Activated CD4-positive, alpha-beta T cell treated with anti-CD3 and anti-CD28 coated beads for 24 hours (primary cell): ENCODE measurements at regions not wholly inside any gene's neighbourhood (a gene's known extent, or its start where the extent isn't known, plus 50 kb on each side); places are given as distances from the start of the nearest gene placed in this dataset.
A peak's percentile ranks its signal among the peaks of the same experiment; 100 is the strongest.

ENCODE experiments used
- DNase-seq, 2 donors: peaks; one replicate each; pipeline ENCODE4 v3.0.0-alpha.2; 2020; ENCODE audit warnings: low read depth in 2 of 2

DNA sequence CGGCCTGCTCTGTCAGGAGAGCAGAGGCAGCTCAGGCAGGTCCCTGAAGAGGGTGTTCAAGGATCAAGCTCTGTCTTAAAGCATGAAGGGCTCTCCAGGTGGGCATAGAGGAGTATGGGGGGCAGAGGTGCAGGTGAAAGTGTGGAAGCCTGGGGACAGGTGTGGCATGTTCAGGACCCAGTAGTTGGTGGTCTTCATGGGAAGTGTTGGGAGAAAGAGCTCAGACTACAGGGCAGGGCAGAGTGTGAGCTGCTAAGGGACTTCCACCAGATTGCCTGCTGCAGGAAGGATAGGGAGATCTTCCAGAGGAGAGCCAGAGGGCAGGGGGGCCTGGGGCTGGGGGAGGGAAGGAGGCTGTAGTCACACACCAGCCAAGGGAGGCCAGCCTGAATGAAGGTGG, 156.5 kb upstream of the GDF10 start:
- no peak for DNase-seq

DNA sequence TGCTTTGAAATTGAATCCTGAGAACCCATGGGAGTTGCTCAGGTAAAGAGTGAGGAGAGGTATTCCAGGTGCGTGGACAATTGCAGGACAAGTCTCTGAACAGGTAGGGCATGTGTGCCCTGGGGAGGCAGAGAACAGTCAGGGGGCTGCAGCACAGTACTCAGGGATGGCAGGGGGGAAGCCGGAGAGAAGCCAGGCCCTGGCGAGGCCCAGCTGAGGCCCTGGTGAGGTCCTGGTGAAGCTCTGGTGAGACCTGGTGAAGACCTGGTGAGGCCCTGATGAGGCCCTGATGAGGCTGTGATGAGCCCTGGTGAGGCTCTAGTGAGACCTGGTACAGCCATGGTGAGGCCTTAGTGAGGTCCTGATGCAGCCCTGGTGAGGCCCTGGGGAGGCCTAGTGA, 155.5 kb upstream of the GDF10 start:
- no peak for DNase-seq

DNA sequence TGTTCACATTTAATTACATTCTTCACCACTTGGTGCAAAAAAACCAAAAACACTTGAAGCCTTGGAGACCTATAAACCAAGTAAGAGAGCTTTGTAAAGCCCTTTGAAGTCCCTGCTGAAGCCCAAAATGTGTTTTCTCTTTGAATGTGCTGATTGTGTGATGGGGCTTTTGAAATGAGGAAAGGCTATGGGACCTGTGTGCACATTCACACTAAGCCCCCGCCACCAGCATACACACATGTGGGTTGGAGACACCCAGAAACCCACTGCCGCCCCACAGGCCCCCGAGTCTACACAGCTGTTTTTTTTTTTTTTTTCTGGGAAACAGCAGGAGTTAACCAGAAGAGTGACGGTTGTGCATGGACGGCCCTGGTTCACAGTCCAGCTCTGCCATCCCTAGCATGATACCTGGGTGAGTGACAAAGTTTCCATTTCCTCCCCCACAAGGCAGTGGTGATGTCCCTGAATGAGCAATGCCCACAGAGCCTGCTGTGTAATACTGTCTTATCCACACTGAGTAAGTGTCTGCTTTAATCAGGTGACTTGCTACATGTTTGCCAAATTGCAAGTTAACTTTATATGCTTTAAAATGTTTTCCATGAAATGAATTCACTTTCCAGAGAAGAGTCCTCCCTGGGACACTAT, 154.6 kb upstream of the GDF10 start:
- no peak for DNase-seq

DNA sequence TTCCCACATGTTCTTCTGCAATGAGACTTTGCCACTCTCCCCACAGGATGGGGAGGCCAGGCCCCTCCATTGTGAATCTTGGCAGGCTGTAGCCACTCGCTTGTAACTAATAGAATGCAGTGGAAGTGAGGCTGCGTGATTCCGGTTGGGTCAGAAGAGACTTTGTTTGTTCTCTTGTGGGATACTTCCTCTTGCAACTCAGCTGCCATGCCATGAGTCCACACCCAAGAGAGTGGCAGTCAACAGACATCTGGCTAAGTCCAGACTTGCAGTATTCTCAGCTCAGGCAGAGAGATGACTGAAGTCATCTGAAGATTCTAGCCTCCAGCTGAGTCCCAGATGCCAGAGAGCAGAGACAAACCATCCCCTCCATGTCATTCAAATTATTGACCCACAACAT, 153.4 kb upstream of the GDF10 start:
- DNase-seq, result no peak

DNA sequence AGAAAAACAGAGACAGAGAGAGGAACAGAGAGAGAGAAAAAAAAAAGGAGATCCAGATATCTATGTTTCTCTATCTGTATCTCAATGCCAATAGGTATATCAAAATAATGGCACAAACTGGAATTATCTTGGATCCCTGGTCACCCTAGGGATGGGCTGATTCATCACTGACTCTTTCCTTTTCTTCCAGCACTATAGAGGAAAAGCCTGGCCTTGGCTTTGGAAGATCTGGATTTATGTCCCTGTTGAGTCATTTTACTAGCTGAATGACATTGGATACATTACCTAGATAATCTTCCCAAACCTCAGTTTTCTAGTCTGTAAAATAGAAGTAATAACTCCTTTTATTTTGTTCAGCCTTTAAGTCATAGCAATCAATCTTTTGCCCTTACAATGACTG, 152.8 kb upstream of the GDF10 start:
- no peak for DNase-seq

DNA sequence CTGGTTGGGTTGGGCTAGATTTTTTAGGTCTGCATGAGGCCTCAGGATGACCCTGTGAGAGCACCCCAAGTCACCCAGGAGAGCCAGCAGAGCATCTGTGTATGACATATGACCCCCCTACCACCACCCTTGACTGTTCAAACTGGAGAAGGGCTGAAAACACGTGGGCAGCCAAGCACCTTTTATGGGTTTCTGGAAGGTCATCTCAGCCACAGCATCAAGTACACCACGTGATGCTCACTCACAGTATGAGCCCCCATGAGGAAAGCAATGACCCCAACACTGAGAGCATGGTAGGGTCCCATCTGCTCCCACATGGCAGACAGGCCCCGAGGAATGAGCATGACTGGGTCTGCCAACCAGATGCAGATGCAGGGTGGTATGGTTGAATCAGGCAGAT, 149.4 kb upstream of the GDF10 start:
- no peak for DNase-seq

- DNase-seq, result no peak
Measured at GRCh38 chr10:47151920-47152319, 148.1 kb upstream of the GDF10 start.

DNA sequence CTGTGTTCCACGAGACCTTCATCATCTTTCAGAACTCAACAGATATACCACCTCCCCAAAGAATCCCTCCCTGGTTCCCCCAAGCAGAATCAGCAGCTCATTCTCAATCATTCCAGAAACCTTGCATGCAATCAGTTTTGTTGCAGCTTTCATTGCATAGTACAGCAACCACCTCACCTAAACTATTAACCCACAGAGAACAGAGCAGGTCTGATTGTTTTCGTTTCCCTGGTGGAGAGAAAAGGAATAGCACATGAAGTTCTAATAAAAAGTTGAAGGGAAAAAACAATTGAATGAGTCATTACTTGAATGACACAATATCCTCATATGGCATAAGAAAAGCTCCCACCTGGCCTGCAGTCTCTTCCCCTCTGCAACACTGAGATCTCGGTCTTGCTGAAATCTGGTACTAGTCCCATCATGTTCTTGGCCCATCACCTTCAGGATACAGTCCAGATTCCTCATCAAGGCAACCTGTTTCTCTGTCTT, 147.1 kb upstream of the GDF10 start:
- no peak for DNase-seq

- no peak for DNase-seq
Measured at GRCh38 chr10:47154762-47155161, 145.2 kb upstream of the GDF10 start.

DNA sequence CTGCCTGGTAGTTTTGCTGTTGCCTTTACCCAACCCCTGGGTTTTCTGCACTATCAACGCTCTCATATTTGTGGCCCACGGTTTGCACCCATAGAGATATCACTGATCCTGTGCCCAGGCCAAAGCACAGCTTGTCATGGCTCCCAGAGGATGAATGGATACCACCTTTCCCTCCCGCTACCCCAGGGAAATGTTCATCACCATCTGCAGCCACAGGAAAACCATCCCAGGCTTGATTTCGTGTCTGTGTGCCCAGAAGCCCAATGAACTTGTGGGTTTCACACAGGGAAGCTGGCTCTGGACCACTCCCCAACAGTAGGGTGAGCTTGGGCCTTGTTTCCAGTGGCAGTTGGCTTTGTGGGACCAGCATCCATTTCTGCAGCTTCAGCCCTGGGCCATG, 143.1 kb upstream of the GDF10 start:
- DNase-seq, result no peak

DNA sequence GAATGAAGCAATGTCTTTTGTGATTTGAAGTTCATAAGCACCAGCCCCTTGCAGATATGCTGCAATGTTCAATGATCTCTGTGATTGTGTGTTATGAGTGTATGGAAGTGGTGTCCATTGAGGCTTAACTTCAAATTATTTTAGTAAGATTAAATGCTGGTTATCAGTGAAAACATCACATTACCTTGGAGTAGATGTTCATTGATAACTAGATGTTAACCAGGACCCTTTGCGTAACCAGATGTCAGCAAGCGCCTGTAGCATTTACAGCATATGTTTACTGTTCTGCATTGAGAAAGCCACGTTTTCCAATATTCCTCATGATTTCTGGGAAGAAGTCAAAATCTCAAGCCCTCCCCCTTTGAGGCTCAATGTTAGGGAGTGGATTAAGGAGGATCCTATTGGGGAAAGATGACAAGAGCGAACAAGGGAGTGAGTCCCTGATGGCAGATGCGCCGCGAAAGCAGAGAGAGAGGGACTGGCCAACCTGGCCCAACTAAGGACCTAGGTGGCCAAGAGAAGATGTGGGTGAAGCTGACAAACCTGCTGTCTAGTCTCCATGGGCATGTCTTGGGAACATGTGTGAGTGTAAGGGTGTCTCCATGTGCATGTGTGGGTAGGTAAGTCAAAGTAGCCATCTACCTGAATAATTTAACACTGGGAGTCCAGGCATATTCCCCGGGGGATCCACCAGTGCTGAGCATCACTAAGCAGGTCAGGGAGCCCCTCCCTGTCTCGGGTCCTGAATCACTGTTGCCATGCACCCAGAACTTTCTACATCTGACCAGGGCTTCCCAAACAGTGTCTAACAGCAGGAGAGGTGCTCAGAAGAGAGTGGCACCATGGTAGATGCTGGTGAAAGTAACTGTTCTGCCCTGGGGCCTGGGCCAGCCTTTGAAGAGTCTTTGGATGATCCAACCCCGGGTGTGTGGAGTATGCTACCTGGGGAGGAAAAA, 141.6 kb upstream of the GDF10 start:
- no peak for DNase-seq

DNA sequence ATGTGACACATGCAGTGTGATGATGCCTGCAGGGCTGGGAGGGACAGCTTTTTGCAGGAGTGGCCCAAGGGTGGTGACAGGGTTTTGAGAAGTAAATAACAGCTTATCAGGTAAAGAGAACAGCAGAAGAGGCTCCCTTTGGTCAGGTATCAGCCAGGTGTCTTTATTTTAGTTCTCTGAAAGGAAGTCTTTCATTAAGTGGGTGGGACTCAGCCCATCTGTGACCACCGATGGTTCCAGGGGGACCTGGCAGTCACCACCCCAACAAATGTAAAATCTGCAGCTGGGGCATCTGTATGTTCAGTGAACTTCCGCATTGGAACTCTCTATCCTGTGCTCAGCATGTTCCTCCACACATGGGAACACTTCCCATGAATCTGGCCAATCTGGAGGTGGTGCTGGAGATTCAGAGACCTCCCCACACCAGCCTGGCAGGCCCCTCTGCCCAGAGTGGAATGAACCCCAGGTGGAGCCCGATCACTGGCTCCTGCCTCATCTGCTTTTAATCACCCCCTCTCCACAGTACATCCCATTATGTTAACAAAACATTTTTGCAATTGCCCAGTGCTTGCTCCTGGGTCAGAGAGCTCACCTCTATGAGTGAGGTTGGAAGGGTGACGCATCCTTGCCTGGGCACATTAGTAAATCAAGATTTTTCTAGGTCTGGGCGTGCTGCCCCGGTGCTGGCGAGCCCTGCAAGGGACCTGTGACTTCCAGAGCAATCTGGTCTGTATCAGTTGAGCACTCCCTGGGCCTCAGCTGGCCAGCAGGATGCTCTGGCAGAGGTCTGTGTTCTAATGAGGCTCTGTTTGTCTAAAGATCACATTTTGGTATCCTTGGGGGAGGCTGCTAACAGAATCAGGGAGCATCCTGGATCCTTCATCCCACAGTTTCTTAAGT, 140.4 kb upstream of the GDF10 start:
- no peak for DNase-seq

DNA sequence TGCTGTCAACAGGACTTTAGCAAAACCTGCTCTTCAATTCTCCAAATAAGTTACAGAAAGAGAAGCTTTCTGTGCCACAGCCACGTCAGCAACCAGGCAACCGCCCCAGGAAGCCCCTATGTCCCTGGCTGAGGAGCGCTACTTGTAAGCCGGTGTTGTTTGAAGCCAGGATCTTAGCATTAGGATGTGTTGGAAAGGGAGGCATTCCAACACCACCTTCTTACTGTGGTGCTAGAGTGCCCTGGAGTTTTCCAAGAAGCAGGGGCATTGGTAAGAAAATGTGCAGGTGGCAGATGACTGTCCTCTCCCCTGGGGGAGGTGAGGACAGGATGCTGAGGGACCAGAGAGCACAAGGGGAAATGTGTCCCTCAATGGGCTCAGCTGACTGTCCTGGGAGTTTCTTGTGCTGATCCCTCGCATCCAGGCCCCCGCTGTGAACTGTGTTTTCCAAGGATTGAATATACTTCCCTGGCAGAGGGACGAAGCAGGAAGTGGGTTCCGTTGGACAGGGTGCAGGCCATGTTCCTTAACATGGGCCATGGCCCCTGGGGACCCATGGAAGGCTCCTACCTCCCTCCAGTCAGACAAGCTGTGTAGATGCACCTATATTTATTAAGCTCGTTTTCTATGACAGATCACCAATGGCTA, 139.6 kb upstream of the GDF10 start:
- DNase-seq, result no peak

DNA sequence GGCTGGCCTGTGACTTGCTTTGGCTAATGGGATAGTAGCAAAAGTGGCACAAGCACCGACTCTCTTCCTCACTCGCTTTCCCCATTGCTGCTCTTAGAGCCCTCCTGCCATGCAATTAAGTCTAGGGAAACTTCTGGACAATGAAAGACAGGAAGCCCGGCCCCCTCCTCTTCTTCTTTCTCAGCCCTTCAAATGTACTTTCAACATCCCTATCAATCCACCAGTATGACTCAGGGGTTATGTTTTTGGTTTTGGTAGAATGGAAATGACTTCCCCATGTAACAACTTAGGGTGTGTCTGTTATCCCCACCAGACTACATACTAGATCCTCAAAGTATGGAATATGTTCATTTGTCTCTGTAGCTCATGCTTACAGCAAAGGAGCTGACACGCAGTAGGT, 139.0 kb upstream of the GDF10 start:
- DNase-seq, result no peak

DNA sequence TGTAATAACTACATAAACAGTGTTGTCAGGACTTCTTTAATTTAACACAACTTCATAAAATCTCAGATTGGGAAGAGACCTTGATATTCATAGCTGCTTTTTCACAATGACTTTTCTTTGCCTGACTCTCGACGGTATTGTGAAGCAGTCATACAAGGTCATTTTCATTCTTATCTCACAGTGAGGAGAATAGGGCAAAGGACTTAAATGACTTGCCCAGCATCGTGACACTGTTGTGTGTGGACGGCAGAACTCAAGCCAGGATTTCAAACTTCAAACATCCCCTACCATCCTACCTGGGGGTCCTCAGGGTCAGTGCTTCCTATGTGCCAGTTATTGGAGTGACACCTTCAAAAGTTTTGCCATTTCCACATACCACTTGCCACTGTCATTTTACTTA, 138.5 kb upstream of the GDF10 start:
- no peak for DNase-seq

GRCh38 chr10:47164126-47164799, 135.7 kb upstream of the GDF10 start:
- DNase-seq, result no peak

DNA sequence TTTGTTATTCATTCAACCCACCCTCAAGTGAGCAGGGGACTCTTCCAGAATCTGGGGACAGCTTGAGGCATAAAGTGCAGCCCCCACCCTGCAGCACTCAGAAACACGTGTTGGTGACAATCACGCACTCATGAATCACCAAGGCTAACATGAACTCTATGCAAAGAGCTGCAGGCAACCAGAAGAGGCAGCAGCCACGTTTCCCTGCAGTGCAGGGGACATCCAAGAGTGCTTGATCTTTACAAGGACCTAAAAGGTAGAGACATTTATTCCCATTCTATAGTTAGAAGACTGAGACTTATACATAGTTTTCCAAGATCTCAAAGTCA, 135.2 kb upstream of the GDF10 start:
- DNase-seq, result no peak

GRCh38 chr10:47165168-47165710, 134.8 kb upstream of the GDF10 start:
- no peak for DNase-seq

DNA sequence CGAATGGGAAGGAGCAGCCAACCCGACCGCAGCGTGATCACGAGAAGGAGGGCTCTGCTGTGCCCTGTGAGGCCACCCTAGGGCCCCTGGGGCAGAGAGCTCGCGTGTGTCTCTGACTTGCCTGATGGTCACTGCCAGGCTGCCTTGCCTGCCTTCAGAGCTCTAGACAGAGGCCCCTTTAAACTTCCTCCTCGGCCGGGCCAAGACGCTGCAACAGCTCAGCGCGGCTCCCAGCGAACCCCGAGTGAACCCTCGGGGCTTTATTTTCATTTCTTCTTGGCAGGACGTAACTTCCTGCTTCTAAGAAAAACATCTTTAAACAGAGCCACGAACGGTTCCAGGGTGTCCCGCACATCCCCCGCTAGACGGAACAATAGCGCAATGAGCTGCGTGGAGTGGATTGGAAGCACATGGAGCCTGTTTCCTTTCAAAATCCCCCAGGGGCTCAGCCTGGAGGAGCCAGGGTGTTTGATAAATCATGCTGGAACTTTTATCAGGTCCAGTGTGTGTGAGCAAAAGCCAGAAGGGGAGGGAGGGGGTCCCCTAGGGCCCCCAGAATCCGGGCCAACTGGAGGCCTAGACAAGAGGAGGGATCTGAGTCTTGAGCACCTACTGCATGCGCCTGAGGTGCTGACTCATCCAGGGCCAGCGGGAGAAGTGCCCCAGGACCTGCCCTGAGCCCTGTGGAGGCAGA, 134.1 kb upstream of the GDF10 start:
- DNase-seq, result peak in 1 of 2 donors; percentile 21

DNA sequence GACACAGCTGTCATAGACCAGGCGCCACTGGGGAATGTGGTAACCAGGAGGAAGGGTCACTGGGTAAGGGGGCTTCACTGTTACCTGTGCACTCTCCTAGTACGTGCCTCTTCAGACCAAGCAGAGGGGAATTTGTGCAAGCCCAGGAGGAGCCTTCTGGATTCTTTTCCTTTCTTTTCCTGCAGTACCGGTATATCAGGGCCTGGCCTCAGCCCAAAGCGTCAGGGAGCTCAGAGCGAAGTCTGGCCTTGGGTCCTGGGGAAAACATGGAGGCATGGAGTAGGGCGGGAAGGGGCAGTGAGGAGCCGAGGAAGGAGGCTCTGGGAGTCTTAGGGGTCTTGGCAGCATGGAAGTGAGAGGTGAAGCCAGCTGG, 133.6 kb upstream of the GDF10 start:
- DNase-seq, result no peak
